ENCODE measurements at regions not wholly inside any gene's neighbourhood (a gene's known extent, or its start where the extent isn't known, plus 50 kb on each side); places are given as distances from the start of the nearest gene placed in this dataset.

DNA sequence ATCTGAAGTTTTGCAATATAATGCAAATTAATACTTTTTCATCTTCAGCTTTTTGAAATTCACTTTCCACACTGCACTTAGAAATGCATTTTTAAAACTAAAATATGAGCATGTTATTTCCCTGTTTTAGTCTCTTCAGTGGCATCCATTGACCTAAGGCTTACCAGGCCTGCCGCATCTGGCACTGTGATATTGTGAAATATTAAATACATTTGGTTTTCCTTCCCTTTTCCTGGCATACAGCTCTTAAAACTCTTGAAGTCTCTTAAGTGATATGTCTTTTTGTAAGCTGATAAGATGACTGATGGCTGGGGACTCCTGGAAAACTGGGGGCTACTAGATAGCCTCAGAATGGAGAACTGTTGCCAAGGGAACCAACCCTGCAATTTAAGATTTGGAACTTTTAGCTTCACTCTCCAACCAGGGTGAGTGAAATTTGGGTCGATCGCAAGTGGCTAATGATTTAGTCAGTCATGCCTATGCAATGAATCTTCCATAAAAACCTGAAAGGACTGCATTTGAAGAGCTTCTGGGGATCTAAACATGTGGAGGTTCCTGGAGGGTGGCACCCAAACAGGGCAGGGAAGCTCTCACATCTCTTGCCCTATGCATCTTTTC, 75.5 kb upstream of the PDC start:
- ATAC-seq (no peak), DNase-seq (ENCODE audit: low spot score) (no peak)
- Mint-ChIP-seq H3K27ac (no peak overlapping the region), H3K36me3 (no peaks in the 10 kb centered on the region), H3K4me1 (no peaks in the 10 kb centered on the region), H3K4me3 (no peak overlapping the region), H3K9me3 (peaks cover 6% of the 10 kb centered on the region), H3K27me3 (ENCODE audit: low read depth) (no peaks in the 10 kb centered on the region)
- TF ChIP-seq RELA (CRISPR knock-in tag; IDR thresholded peaks at IDR 0.05; ENCODE audit: borderline replicate concordance) (no peak), SP1 (CRISPR knock-in tag; conservative IDR thresholded peaks at IDR 0.05) (no peak), ZNF121 (CRISPR knock-in tag; IDR thresholded peaks at IDR 0.05) (no peak)
- TF ChIP-seq, protein P1, sequence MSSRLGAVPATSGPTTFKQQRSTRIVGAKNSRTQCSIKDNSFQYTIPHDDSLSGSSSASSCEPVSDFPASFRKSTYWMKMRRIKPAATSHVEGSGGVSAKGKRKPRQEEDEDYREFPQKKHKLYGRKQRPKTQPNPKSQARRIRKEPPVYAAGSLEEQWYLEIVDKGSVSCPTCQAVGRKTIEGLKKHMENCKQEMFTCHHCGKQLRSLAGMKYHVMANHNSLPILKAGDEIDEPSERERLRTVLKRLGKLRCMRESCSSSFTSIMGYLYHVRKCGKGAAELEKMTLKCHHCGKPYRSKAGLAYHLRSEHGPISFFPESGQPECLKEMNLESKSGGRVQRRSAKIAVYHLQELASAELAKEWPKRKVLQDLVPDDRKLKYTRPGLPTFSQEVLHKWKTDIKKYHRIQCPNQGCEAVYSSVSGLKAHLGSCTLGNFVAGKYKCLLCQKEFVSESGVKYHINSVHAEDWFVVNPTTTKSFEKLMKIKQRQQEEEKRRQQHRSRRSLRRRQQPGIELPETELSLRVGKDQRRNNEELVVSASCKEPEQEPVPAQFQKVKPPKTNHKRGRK (CRISPR knock-in tag; IDR thresholded peaks at IDR 0.05; ENCODE audit: borderline replicate concordance), result no peak
- ChIA-PET POLR2A (interaction anchor here (0.6 kb wide), 1 partner anchor 190 kb away, joined by 4 read pairs; no protein-coding TSS in a partner anchor), CTCF (no interaction called here)

DNA sequence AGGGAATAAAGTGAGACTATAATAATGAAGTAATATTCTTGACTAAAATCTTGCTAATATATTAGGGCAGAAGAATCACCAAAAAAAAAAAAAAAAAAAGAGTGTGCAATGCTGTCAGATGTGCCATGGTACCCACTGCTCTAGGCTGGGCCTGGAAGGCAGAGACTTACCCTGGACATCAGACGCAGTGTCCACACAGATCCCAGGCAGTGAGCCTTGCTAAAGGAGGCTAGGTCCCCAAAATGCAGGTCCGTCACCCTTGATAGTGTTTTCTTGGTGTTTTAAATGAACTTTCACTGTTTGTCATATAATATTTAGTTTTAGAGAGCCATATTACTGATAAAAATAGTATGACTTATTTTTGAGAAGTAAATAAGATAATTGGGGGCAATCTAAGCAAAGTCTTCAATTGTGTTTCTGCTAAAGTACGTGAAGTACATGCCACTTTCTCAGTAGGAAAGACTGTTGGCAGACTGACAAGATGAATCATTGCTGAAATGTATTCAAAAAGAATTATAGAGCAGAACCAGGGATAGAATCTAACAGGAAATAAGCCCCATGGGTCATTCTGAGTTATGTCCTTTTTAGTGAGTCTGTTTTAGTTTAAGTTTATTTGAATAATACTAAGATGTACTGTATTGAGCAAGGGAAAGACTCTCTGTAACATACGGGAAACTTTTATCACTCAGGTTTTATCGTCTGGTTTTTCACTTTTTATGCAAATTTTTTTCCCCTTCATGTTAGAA, 74.6 kb upstream of the PDC start:
- no peaks in the 10 kb centered on the region for H3K27me3 Mint-ChIP-seq (ENCODE audit: low read depth)
- no peak for ATAC-seq
- H3K4me3 Mint-ChIP-seq, result no peak overlapping the region

More for the DNA sequence above, 74.6 kb upstream of the PDC start:
- H3K27ac Mint-ChIP-seq, result no peak overlapping the region
- H3K4me1 Mint-ChIP-seq, result no peaks in the 10 kb centered on the region
- ChIA-PET CTCF (interaction anchor here (0.9 kb wide), 1 partner anchor 85 kb away, joined by 4 read pairs; no protein-coding TSS in a partner anchor), POLR2A (no interaction called here)
- TF ChIP-seq TP53 (CRISPR knock-in tag; IDR thresholded peaks at IDR 0.05), result no peak
- no peak for TF ChIP-seq ESRRA (CRISPR knock-in tag; IDR thresholded peaks at IDR 0.05; ENCODE audit: borderline replicate concordance)
- TF ChIP-seq, protein P2, sequence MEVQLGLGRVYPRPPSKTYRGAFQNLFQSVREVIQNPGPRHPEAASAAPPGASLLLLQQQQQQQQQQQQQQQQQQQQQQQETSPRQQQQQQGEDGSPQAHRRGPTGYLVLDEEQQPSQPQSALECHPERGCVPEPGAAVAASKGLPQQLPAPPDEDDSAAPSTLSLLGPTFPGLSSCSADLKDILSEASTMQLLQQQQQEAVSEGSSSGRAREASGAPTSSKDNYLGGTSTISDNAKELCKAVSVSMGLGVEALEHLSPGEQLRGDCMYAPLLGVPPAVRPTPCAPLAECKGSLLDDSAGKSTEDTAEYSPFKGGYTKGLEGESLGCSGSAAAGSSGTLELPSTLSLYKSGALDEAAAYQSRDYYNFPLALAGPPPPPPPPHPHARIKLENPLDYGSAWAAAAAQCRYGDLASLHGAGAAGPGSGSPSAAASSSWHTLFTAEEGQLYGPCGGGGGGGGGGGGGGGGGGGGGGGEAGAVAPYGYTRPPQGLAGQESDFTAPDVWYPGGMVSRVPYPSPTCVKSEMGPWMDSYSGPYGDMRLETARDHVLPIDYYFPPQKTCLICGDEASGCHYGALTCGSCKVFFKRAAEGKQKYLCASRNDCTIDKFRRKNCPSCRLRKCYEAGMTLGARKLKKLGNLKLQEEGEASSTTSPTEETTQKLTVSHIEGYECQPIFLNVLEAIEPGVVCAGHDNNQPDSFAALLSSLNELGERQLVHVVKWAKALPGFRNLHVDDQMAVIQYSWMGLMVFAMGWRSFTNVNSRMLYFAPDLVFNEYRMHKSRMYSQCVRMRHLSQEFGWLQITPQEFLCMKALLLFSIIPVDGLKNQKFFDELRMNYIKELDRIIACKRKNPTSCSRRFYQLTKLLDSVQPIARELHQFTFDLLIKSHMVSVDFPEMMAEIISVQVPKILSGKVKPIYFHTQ (CRISPR knock-in tag; IDR thresholded peaks at IDR 0.05), result no peak
- TF ChIP-seq ZNF121 (CRISPR knock-in tag; IDR thresholded peaks at IDR 0.05), result no peak
- TF ChIP-seq FOXK1 (CRISPR knock-in tag; IDR thresholded peaks at IDR 0.05), result no peak
- no peak for TF ChIP-seq ELF4 (CRISPR knock-in tag; IDR thresholded peaks at IDR 0.05; ENCODE audit: low read depth)
- TF ChIP-seq, protein P3, sequence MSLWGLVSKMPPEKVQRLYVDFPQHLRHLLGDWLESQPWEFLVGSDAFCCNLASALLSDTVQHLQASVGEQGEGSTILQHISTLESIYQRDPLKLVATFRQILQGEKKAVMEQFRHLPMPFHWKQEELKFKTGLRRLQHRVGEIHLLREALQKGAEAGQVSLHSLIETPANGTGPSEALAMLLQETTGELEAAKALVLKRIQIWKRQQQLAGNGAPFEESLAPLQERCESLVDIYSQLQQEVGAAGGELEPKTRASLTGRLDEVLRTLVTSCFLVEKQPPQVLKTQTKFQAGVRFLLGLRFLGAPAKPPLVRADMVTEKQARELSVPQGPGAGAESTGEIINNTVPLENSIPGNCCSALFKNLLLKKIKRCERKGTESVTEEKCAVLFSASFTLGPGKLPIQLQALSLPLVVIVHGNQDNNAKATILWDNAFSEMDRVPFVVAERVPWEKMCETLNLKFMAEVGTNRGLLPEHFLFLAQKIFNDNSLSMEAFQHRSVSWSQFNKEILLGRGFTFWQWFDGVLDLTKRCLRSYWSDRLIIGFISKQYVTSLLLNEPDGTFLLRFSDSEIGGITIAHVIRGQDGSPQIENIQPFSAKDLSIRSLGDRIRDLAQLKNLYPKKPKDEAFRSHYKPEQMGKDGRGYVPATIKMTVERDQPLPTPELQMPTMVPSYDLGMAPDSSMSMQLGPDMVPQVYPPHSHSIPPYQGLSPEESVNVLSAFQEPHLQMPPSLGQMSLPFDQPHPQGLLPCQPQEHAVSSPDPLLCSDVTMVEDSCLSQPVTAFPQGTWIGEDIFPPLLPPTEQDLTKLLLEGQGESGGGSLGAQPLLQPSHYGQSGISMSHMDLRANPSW (CRISPR knock-in tag; conservative IDR thresholded peaks at IDR 0.05; ENCODE audit: low read depth), result no peak
- TF ChIP-seq MXD4 (CRISPR knock-in tag; IDR thresholded peaks at IDR 0.05; ENCODE audit: borderline replicate concordance), result no peak
- TF ChIP-seq PRRX2 (CRISPR knock-in tag; IDR thresholded peaks at IDR 0.05), result no peak
- TF ChIP-seq, protein P4, sequence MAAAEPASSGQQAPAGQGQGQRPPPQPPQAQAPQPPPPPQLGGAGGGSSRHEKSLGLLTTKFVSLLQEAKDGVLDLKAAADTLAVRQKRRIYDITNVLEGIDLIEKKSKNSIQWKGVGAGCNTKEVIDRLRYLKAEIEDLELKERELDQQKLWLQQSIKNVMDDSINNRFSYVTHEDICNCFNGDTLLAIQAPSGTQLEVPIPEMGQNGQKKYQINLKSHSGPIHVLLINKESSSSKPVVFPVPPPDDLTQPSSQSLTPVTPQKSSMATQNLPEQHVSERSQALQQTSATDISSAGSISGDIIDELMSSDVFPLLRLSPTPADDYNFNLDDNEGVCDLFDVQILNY (CRISPR knock-in tag; IDR thresholded peaks at IDR 0.05), result no peak
- TF ChIP-seq NR2C2 (CRISPR knock-in tag; IDR thresholded peaks at IDR 0.05), result no peak
- peaks cover 6% of the 10 kb centered on the region for H3K9me3 Mint-ChIP-seq
- DNase-seq (ENCODE audit: low spot score), result no peak
- no peaks in the 10 kb centered on the region for H3K36me3 Mint-ChIP-seq
